Cardiac muscle cell (in vitro differentiated cells and primary cell): ENCODE measurements at regions not wholly inside any gene's neighbourhood (a gene's known extent, or its start where the extent isn't known, plus 50 kb on each side); places are given as distances from the start of the nearest gene placed in this dataset.
"Not testable (repeated sequence)": the region's sequence is repeated elsewhere in the genome, so short reads cannot be mapped to it uniquely, and the experiment has no call there.

Experiments
- DNase-seq, 2 donors: peaks; one replicate each; pipeline versions ENCODE4 v3.0.0 to v3.0.0-alpha.2; 2010 to 2017; ENCODE audit warnings: low read depth in 1 of 2, low spot score in 1 of 2
- H3K27ac ChIP-seq: fragments of 200-600 bp; sonication (generic); 2 replicates; pipeline ENCODE4 v1.5.1; 2016
- H3K27me3 ChIP-seq: fragments of 200-600 bp; sonication (generic); 2 replicates; pipeline ENCODE4 v1.6.0; 2016; ENCODE audit warnings: control low read depth
- H3K36me3 ChIP-seq: fragments of 200-600 bp; sonication (generic); 2 replicates; pipeline ENCODE4 v1.5.1; 2016; ENCODE audit warnings: control low read depth
- H3K4me1 ChIP-seq: fragments of 200-600 bp; sonication (generic); 2 replicates; pipeline ENCODE4 v1.8.1; 2017; ENCODE audit warnings: low read depth, mild to moderate bottlenecking, mixed run types
- H3K4me3 ChIP-seq: fragments of 200-600 bp; sonication (generic); 2 replicates; pipeline ENCODE4 v1.5.1; 2016; ENCODE audit warnings: mild to moderate bottlenecking
- H3K9me3 ChIP-seq: fragments of 200-600 bp; sonication (generic); 2 replicates; pipeline ENCODE4 v1.5.1; 2017; ENCODE audit warnings: low read depth, mild to moderate bottlenecking, control low read depth
- CTCF ChIP-seq: IDR thresholded peaks from 2 replicates; pipeline ENCODE4 v1.5.1; 2012; ENCODE audit warnings: low read depth, mild to moderate bottlenecking, low read length

- Histone ChIP-seq H3K4me3 (no peak overlapping the region), H3K36me3 (no peaks in the 10 kb centered on the region), H3K27me3 (no peaks in the 10 kb centered on the region), H3K9me3 (no peaks in the 10 kb centered on the region), H3K4me1 (no peaks in the 10 kb centered on the region), H3K27ac (no peak overlapping the region)
- no peak for DNase-seq
- no peak for TF ChIP-seq CTCF
Measured at GRCh38 chr12:30567082-30567481, 128.6 kb downstream of the IPO8 start.

GRCh38 chr12:30564394-30564793 lies 131.3 kb downstream of the IPO8 start:
- no peaks in the 10 kb centered on the region for H3K4me1 ChIP-seq
- no peak for DNase-seq
- H3K9me3 ChIP-seq, result no peaks in the 10 kb centered on the region
- no peak overlapping the region for H3K27ac ChIP-seq
- no peak overlapping the region for H3K4me3 ChIP-seq
- no peak for TF ChIP-seq CTCF
- H3K36me3 ChIP-seq, result no peaks in the 10 kb centered on the region
- H3K27me3 ChIP-seq, result no peaks in the 10 kb centered on the region

- no peaks in the 10 kb centered on the region for H3K4me1 ChIP-seq
- no peak overlapping the region for H3K27ac ChIP-seq
- H3K9me3 ChIP-seq, result no peaks in the 10 kb centered on the region
- H3K27me3 ChIP-seq, result no peaks in the 10 kb centered on the region
- no peak overlapping the region for H3K4me3 ChIP-seq
- no peak for DNase-seq
- TF ChIP-seq CTCF, result no peak
- no peaks in the 10 kb centered on the region for H3K36me3 ChIP-seq
Measured at GRCh38 chr12:30548203-30548602, 147.5 kb downstream of the IPO8 start.

GRCh38 chr12:30546121-30546520 lies 149.5 kb downstream of the IPO8 start:
- no peak for DNase-seq
- no peak overlapping the region for H3K27ac ChIP-seq
- TF ChIP-seq CTCF, result no peak
- no peak overlapping the region for H3K4me3 ChIP-seq
- H3K9me3 ChIP-seq, result no peaks in the 10 kb centered on the region
- H3K4me1 ChIP-seq, result no peaks in the 10 kb centered on the region
- H3K36me3 ChIP-seq, result no peaks in the 10 kb centered on the region
- no peaks in the 10 kb centered on the region for H3K27me3 ChIP-seq

GRCh38 chr12:30544704-30545103 lies 151.0 kb downstream of the IPO8 start:
- not testable (repeated sequence) for H3K27ac ChIP-seq, H3K27me3 ChIP-seq, H3K4me3 ChIP-seq, H3K9me3 ChIP-seq, H3K36me3 ChIP-seq, DNase-seq, H3K4me1 ChIP-seq

GRCh38 chr12:30537228-30537627 lies 158.4 kb downstream of the IPO8 start:
- Histone ChIP-seq H3K27ac (no peak overlapping the region), H3K36me3 (no peaks in the 10 kb centered on the region), H3K4me3 (no peak overlapping the region), H3K9me3 (no peaks in the 10 kb centered on the region), H3K27me3 (no peaks in the 10 kb centered on the region), H3K4me1 (no peaks in the 10 kb centered on the region)
- TF ChIP-seq CTCF, result no peak
- no peak for DNase-seq
